PC-9 (cell line): ENCODE measurements at regions not wholly inside any gene's neighbourhood (a gene's known extent, or its start where the extent isn't known, plus 50 kb on each side); places are given as distances from the start of the nearest gene placed in this dataset.

Source experiments
- BruUV-seq: library from RNA; stranded (reverse); fragments of 400-500 nt; replicated peaks from 2 replicates; lab custom pipeline; 2021; lab: Mats Ljungman, UMichigan
- CTCF ChIA-PET: fragments of 300-600 bp; sonication (Branson Sonifier 250); formaldehyde crosslinking; loops from one replicate; lab custom pipeline; 2022; ENCODE audit warnings: antibody characterized with exemption; lab: Charles Lee
- POLR2A ChIA-PET: fragments of 300-600 bp; sonication (Branson Sonifier 250); formaldehyde crosslinking; loops from one replicate; lab custom pipeline; 2022; ENCODE audit warnings: antibody characterized with exemption; ENCODE audit not compliant: unreplicated experiment; lab: Charles Lee
- DNase-seq, 2 experiments: peaks; one replicate each; pipeline versions ENCODE4 v3.0.0 to v3.0.0-alpha.2; 2015 to 2022; ENCODE audit warnings: mixed read lengths in 1 of 2
- H2AFZ ChIP-seq: fragments of 200-600 bp; sonication (generic); 2 replicates; pipeline ENCODE4 v1.8.1; 2017; ENCODE audit warnings: antibody characterized with exemption
- H3F3A ChIP-seq: fragments of 200-600 bp; sonication (generic); 2 replicates; pipeline ENCODE4 v1.8.1; 2017; ENCODE audit warnings: antibody characterized with exemption, mild to moderate bottlenecking, low read depth; ENCODE audit not compliant: insufficient read depth
- H3K27ac ChIP-seq: fragments of 200-600 bp; sonication (generic); 2 replicates; pipeline ENCODE4 v1.6.1; 2016; ENCODE audit warnings: mixed run types
- H3K27me3 ChIP-seq: fragments of 200-600 bp; sonication (generic); 2 replicates; pipeline ENCODE4 v1.6.1; 2016; ENCODE audit warnings: low read depth, mixed run types; ENCODE audit not compliant: insufficient read depth
- H3K36me3 ChIP-seq: fragments of 200-600 bp; sonication (generic); 2 replicates; pipeline ENCODE4 v1.6.1; 2016; ENCODE audit warnings: low read depth, mixed run types
- H3K4me1 ChIP-seq: fragments of 200-600 bp; sonication (generic); replicated peaks from 2 replicates; pipeline ENCODE4 v1.6.1; 2016; ENCODE audit warnings: mixed run types; ENCODE audit not compliant: insufficient read depth
- H3K4me2 ChIP-seq: fragments of 200-600 bp; sonication (generic); 2 replicates; pipeline ENCODE4 v1.6.1; 2017; ENCODE audit warnings: mixed run types
- H3K4me3 ChIP-seq: fragments of 200-600 bp; sonication (generic); 2 replicates; pipeline ENCODE4 v1.6.1; 2016; ENCODE audit warnings: mixed run types
- H3K79me2 ChIP-seq: fragments of 200-600 bp; sonication (generic); 2 replicates; pipeline ENCODE4 v1.6.1; 2017; ENCODE audit warnings: low read depth, mixed run types
- H3K9me2 ChIP-seq: fragments of 200-600 bp; sonication (generic); 2 replicates; pipeline ENCODE4 v1.8.1; 2017; ENCODE audit warnings: mild to moderate bottlenecking; ENCODE audit not compliant: insufficient read depth
- H3K9me3 ChIP-seq: fragments of 200-600 bp; sonication (generic); 2 replicates; pipeline ENCODE4 v1.8.1; 2016; ENCODE audit warnings: low read depth; ENCODE audit not compliant: insufficient read depth
- H4K20me1 ChIP-seq: fragments of 200-600 bp; sonication (generic); 2 replicates; pipeline ENCODE4 v1.8.1; 2017; ENCODE audit not compliant: insufficient read depth
- EZH2 ChIP-seq: fragments of 200-600 bp; sonication (generic); IDR thresholded peaks from 2 replicates; pipeline ENCODE4 v1.8.0; 2017; ENCODE audit warnings: antibody characterized with exemption, low read depth
- intact Hi-C: fragments of 100-400 bp; cut with micrococcal nuclease; formaldehyde crosslinking; loops from one replicate; pipeline ENCODE4 v1.10.0; 2022; ENCODE audit not compliant: unreplicated experiment
- TF ChIP-seq, protein P1 (sequence below): fragments of 200-600 bp; sonication (generic); conservative IDR thresholded peaks from 2 replicates; pipeline ENCODE4 v1.6.1; 2017; ENCODE audit warnings: mixed run types, antibody characterized with exemption, mild to moderate bottlenecking, moderate library complexity

DNA sequence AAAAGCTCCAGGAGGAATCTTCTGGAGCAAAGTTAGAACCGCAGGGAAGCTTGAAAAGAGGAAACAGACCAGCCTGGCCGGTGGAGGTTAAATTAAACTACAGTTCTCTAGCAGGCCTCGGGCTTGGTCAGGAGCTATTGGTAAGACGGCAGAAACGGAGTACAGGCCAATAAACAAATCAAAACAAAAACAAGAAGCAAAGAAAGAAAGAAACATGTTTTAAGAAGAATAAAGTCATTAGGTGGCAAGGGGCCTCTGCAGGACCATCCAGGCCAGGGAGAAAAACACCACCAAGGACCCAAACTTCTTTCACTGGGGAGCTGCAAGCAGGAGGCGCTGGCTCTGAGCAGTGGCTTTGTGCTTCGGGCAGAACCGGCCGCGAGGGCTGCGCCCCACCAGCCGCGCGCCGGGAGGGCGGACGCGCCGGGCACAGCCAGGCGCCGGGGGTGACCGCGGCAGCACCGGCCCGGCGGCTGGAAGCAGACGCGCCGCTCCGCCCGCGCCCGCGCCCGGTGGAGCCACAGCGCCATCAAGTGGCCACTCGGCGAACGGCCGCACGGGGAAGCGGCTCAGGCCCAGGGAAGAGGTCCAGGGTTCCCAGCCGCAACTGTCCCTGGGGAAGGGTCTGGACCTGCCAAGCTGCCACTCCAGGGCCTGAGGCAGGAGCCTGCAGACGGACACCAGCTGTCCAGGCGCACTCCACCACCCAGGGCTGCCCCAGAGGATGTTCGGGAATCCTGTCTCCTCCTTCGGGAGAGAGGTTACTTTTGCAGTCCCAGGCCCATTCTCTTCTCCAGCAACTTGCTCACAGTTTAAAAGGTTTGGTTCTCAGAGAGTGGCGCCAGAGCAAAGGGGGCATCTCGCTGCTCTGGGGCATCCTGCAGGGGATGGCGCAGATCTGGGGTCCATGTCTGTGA lies 419.4 kb downstream of the SOX9 start:
- DNase-seq = peak; percentile 45 to 88
- intact Hi-C loops = loop anchor here (1.0 to 5.0 kb wide), 9 partner anchors 73 to 1903 kb away; no protein-coding TSS in a partner anchor
- ChIA-PET CTCF (interaction anchor here (0.5 to 1.2 kb wide), 5 partner anchors 414 to 1774 kb away, joined by 3 to 6 read pairs (median 3); no protein-coding TSS in a partner anchor), POLR2A (no interaction called here)
- peak overlapping the region; percentile 83 for H3K4me2 ChIP-seq
- H3K36me3 ChIP-seq = no peaks in the 10 kb centered on the region
- peak overlapping the region; percentile 68 for H3K27ac ChIP-seq
- no TSS peak for BruUV-seq
- peaks cover 78% of the 10 kb centered on the region for H3K79me2 ChIP-seq
- H3K4me3 ChIP-seq = peak overlapping the region; percentile 46; the same call in 1 of the 2 replicates
- no peaks in the 10 kb centered on the region for H3K9me3 ChIP-seq
- peaks cover 16% of the 10 kb centered on the region for H3K4me1 ChIP-seq
- TF ChIP-seq, protein P1, sequence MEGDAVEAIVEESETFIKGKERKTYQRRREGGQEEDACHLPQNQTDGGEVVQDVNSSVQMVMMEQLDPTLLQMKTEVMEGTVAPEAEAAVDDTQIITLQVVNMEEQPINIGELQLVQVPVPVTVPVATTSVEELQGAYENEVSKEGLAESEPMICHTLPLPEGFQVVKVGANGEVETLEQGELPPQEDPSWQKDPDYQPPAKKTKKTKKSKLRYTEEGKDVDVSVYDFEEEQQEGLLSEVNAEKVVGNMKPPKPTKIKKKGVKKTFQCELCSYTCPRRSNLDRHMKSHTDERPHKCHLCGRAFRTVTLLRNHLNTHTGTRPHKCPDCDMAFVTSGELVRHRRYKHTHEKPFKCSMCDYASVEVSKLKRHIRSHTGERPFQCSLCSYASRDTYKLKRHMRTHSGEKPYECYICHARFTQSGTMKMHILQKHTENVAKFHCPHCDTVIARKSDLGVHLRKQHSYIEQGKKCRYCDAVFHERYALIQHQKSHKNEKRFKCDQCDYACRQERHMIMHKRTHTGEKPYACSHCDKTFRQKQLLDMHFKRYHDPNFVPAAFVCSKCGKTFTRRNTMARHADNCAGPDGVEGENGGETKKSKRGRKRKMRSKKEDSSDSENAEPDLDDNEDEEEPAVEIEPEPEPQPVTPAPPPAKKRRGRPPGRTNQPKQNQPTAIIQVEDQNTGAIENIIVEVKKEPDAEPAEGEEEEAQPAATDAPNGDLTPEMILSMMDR = peak; percentile 75
- TF ChIP-seq EZH2 = no peak
- no peaks in the 10 kb centered on the region for H3K27me3 ChIP-seq
- H2AFZ ChIP-seq = peak overlapping the region; percentile 71
- H3F3A ChIP-seq = peaks cover 24% of the 10 kb centered on the region; the same call in 1 of the 2 replicates
- H3K9me2 ChIP-seq = no peaks in the 10 kb centered on the region
- no peaks in the 10 kb centered on the region for H4K20me1 ChIP-seq

DNA sequence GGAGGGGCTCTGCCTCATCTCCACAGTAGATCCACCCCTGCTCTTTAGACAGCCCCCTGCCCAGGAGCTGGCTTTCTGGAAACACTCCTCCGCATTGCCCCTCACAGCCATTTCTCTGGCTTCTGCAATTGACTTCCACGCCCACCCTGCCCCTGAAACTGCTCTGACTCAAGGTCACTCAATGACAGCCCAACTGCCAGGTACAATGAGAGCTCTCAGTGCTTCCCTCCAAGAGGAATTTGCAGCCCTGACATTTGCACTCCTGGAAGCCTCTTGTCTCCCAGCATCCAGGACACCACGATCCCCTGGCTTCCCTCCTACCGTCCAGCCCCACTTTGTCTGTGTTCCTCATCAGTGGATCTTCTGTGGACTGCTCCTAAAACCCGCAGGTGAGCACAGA lies 421.5 kb downstream of the SOX9 start:
- H3F3A ChIP-seq = peaks cover 29% of the 10 kb centered on the region
- no peaks in the 10 kb centered on the region for H3K36me3 ChIP-seq
- ChIA-PET CTCF (interaction anchor here (0.5 to 0.7 kb wide), 2 partner anchors 387 to 1082 kb away, joined by 3 to 4 read pairs; no protein-coding TSS in a partner anchor), POLR2A (no interaction called here)
- no peak overlapping the region for H2AFZ ChIP-seq
- peaks cover 16% of the 10 kb centered on the region for H3K4me1 ChIP-seq
- no peak overlapping the region for H3K4me3 ChIP-seq
- no peaks in the 10 kb centered on the region for H3K9me2 ChIP-seq
- peaks cover 72% of the 10 kb centered on the region for H3K79me2 ChIP-seq
- no peak overlapping the region for H3K4me2 ChIP-seq
- TF ChIP-seq, protein P1 = no peak
- no peak for TF ChIP-seq EZH2
- no peak for DNase-seq
- H3K9me3 ChIP-seq = no peaks in the 10 kb centered on the region
- intact Hi-C loops = no loop called here
- H4K20me1 ChIP-seq = 0 out of 2 replicates have a peak, but pooled peaks cover 2% of the 10 kb centered on the region
- BruUV-seq = no TSS peak
- H3K27ac ChIP-seq = no peak overlapping the region
- H3K27me3 ChIP-seq = no peaks in the 10 kb centered on the region

DNA sequence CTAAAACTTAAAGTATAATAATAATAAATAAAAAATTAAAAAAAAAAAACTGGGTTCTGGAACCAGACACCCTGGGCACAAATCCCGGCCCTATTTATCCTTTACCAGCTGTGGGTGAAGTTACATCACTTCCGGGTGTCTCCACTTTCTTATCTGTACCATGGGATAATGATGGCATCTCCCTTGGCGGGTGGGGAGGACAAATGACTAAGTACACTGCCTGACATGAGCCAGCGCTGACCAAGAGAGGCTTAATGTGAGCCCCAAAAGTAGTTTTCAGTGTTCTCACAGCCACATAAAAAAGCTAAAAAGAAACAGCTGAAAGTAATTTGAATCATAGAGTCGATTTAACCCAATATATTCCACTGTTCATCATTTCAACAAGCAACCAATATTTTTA lies 424.9 kb downstream of the SOX9 start:
- Histone ChIP-seq H3K4me1 (no peaks in the 10 kb centered on the region), H3K9me2 (no peaks in the 10 kb centered on the region), H3K36me3 (peaks cover 3% of the 10 kb centered on the region; the same call in 1 of the 2 replicates), H3K27me3 (no peaks in the 10 kb centered on the region), H3K9me3 (no peaks in the 10 kb centered on the region), H3K4me3 (no peak overlapping the region), H3K27ac (no peak overlapping the region), H3F3A (peaks cover 21% of the 10 kb centered on the region), H2AFZ (no peak overlapping the region), H3K79me2 (peaks cover 79% of the 10 kb centered on the region), H3K4me2 (no peak overlapping the region), H4K20me1 (0 out of 2 replicates have a peak, but pooled peaks cover 2% of the 10 kb centered on the region)
- DNase-seq = no peak
- ChIA-PET POLR2A (no interaction called here), CTCF (interaction anchor here (0.6 kb wide), 1 partner anchor 1461 kb away, joined by 4 read pairs; no protein-coding TSS in a partner anchor)
- no TSS peak for BruUV-seq
- intact Hi-C loops = no loop called here
- no peak for TF ChIP-seq EZH2
- TF ChIP-seq, protein P1 = no peak
